ENCODE measurements at regions not wholly inside any gene's neighbourhood (a gene's known extent, or its start where the extent isn't known, plus 50 kb on each side); places are given as distances from the start of the nearest gene placed in this dataset.
"Not testable (repeated sequence)": the region's sequence is repeated elsewhere in the genome, so short reads cannot be mapped to it uniquely, and the experiment has no call there.

GRCh38 chr4:11060637-11061036, 368.1 kb downstream of the HS3ST1 start:
- not testable (repeated sequence) for H3K36me3 ChIP-seq (ENCODE audit: control insufficient read depth in 2 of 2, insufficient read depth in 2 of 2, low read length in 1 of 2); H3K27me3 ChIP-seq (ENCODE audit: control insufficient read depth in 1 of 2, insufficient read depth in 2 of 2, low read length in 2 of 2); H3K4me3 ChIP-seq (ENCODE audit: low read depth in 1 of 2, low read length in 2 of 2); H3K9me3 ChIP-seq (ENCODE audit: control insufficient read depth in 2 of 2, insufficient read depth in 1 of 2, low read depth in 1 of 2, low read length in 1 of 2); H3K27ac ChIP-seq (ENCODE audit: low read depth in 2 of 2, low read length in 1 of 2); H3K4me1 ChIP-seq (ENCODE audit: control insufficient read depth in 2 of 2, insufficient read depth in 2 of 2, low read length in 1 of 2)
- 87 to 93% methylated on average over 3 of the region's 3 CpGs for WGBS, 2 donors

DNA sequence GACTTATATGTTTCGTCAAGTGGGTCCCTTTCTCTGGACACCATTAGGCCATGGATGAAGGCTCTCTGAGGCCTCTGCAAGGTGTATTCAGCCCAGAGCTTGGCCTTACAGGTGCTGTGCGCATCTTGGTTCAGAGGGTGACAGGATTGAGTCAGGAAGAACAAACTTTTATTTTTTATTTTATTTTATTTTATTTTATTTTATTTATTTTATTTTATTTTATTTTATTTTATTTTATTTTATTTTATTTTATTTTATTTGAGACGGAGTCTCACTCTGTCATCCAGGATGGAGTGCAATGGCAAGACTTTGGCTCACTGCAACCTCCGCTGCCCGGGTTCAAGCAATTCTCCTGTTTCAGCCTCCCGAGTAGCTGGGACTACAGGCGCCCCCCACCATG, 370.4 kb upstream of the CLNK start:
- H3K4me1 ChIP-seq (ENCODE audit: control insufficient read depth in 2 of 2, insufficient read depth in 2 of 2, low read length in 1 of 2); H3K27ac ChIP-seq (ENCODE audit: low read depth in 2 of 2, low read length in 1 of 2); H3K27me3 ChIP-seq (ENCODE audit: control insufficient read depth in 1 of 2, insufficient read depth in 2 of 2, low read length in 2 of 2); H3K9me3 ChIP-seq (ENCODE audit: control insufficient read depth in 2 of 2, insufficient read depth in 1 of 2, low read depth in 1 of 2, low read length in 1 of 2); H3K4me3 ChIP-seq (ENCODE audit: low read depth in 1 of 2, low read length in 2 of 2); H3K36me3 ChIP-seq (ENCODE audit: control insufficient read depth in 2 of 2, insufficient read depth in 2 of 2, low read length in 1 of 2): not testable (repeated sequence)
- WGBS, 2 donors: 94 to 96% methylated on average over 7 of the region's 7 CpGs

DNA sequence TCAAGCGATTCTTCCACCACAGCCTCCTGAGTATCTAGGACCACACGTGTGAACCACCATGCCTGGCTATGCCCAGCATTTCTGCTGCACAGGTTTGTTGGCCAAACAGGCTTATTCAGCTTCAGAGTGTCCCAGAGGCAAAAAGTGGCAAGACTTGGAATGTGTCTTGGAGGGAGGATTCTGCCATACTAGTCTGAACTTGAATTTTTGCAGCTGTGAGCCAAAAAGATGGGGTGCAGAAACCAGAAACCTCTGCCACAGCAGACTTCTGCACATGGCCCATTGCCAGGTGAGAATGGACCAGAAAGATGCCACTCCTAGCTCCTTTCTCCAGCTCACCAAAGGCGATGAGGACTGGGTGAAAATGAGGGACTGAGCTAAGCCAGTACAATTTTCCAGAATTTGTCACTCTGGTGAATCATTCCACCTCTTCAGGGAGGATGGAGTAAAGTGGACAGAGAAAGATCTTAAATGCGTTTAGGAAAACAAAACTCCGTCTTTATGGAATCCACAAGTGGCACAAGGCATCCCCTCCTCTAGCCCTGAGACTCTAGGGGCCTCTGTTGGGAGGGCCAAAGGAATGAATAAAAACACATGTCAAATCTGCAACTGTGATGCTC, 369.1 kb upstream of the CLNK start:
- 62 to 68% methylated on average over 5 of the region's 5 CpGs for WGBS, 2 donors
- Histone ChIP-seq H3K9me3 (ENCODE audit: control insufficient read depth in 2 of 2, insufficient read depth in 1 of 2, low read depth in 1 of 2, low read length in 1 of 2) (no peaks in the 10 kb centered on the region), H3K27ac (ENCODE audit: low read depth in 2 of 2, low read length in 1 of 2) (no peak overlapping the region), H3K4me3 (ENCODE audit: low read depth in 1 of 2, low read length in 2 of 2) (no peak overlapping the region), H3K4me1 (ENCODE audit: control insufficient read depth in 2 of 2, insufficient read depth in 2 of 2, low read length in 1 of 2) (no peaks in the 10 kb centered on the region), H3K36me3 (ENCODE audit: control insufficient read depth in 2 of 2, insufficient read depth in 2 of 2, low read length in 1 of 2) (no peaks in the 10 kb centered on the region), H3K27me3 (ENCODE audit: control insufficient read depth in 1 of 2, insufficient read depth in 2 of 2, low read length in 2 of 2) (no peaks in the 10 kb centered on the region)

GRCh38 chr4:11051181-11051580, 366.6 kb upstream of the CLNK start:
- Histone ChIP-seq H3K9me3 (ENCODE audit: control insufficient read depth in 2 of 2, insufficient read depth in 1 of 2, low read depth in 1 of 2, low read length in 1 of 2) (no peaks in the 10 kb centered on the region), H3K36me3 (ENCODE audit: control insufficient read depth in 2 of 2, insufficient read depth in 2 of 2, low read length in 1 of 2) (no peaks in the 10 kb centered on the region), H3K4me1 (ENCODE audit: control insufficient read depth in 2 of 2, insufficient read depth in 2 of 2, low read length in 1 of 2) (no peaks in the 10 kb centered on the region), H3K27ac (ENCODE audit: low read depth in 2 of 2, low read length in 1 of 2) (no peak overlapping the region), H3K4me3 (ENCODE audit: low read depth in 1 of 2, low read length in 2 of 2) (no peak overlapping the region), H3K27me3 (ENCODE audit: control insufficient read depth in 1 of 2, insufficient read depth in 2 of 2, low read length in 2 of 2) (no peaks in the 10 kb centered on the region)
- WGBS, 2 donors: 87 to 94% methylated on average over 2 of the region's 2 CpGs

GRCh38 chr4:11050766-11051165, 366.2 kb upstream of the CLNK start:
- no peaks in the 10 kb centered on the region for H3K27me3 ChIP-seq (ENCODE audit: control insufficient read depth in 1 of 2, insufficient read depth in 2 of 2, low read length in 2 of 2)
- no peaks in the 10 kb centered on the region for H3K4me1 ChIP-seq (ENCODE audit: control insufficient read depth in 2 of 2, insufficient read depth in 2 of 2, low read length in 1 of 2)
- WGBS, 2 donors: 96 to 97% methylated on average over 2 of the region's 2 CpGs
- no peaks in the 10 kb centered on the region for H3K9me3 ChIP-seq (ENCODE audit: control insufficient read depth in 2 of 2, insufficient read depth in 1 of 2, low read depth in 1 of 2, low read length in 1 of 2)
- no peak overlapping the region for H3K27ac ChIP-seq (ENCODE audit: low read depth in 2 of 2, low read length in 1 of 2)
- no peak overlapping the region for H3K4me3 ChIP-seq (ENCODE audit: low read depth in 1 of 2, low read length in 2 of 2)
- no peaks in the 10 kb centered on the region for H3K36me3 ChIP-seq (ENCODE audit: control insufficient read depth in 2 of 2, insufficient read depth in 2 of 2, low read length in 1 of 2)

- Histone ChIP-seq H3K4me3 (ENCODE audit: low read depth in 1 of 2, low read length in 2 of 2) (no peak overlapping the region), H3K27ac (ENCODE audit: low read depth in 2 of 2, low read length in 1 of 2) (no peak overlapping the region), H3K4me1 (ENCODE audit: control insufficient read depth in 2 of 2, insufficient read depth in 2 of 2, low read length in 1 of 2) (no peaks in the 10 kb centered on the region), H3K36me3 (ENCODE audit: control insufficient read depth in 2 of 2, insufficient read depth in 2 of 2, low read length in 1 of 2) (no peaks in the 10 kb centered on the region), H3K9me3 (ENCODE audit: control insufficient read depth in 2 of 2, insufficient read depth in 1 of 2, low read depth in 1 of 2, low read length in 1 of 2) (no peaks in the 10 kb centered on the region), H3K27me3 (ENCODE audit: control insufficient read depth in 1 of 2, insufficient read depth in 2 of 2, low read length in 2 of 2) (no peaks in the 10 kb centered on the region)
- WGBS, 2 donors: 82 to 84% methylated on average over 2 of the region's 2 CpGs
Measured at GRCh38 chr4:11049001-11049400, 364.4 kb upstream of the CLNK start.

DNA sequence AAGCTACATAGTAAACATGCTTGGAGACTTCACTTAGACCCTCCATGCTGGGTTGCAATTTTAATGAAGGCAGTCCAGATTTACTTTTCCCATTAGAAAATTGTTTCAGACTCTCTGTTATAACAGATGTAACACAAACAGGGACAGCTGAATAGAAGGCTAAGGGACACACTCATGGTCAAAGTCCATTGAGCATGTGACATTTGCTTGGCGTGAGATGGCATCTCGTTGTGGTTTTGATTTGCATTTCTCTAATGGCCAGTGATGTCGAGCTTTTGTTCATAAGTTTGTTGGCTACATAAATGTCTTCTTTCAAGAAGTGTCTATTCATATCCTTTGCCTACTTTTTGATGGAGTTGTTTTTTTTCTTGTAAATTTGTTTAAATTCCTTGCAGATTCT, 358.2 kb upstream of the CLNK start:
- Histone ChIP-seq H3K4me1 (ENCODE audit: control insufficient read depth in 2 of 2, insufficient read depth in 2 of 2, low read length in 1 of 2) (no peaks in the 10 kb centered on the region), H3K9me3 (ENCODE audit: control insufficient read depth in 2 of 2, insufficient read depth in 1 of 2, low read depth in 1 of 2, low read length in 1 of 2) (no peaks in the 10 kb centered on the region), H3K27me3 (ENCODE audit: control insufficient read depth in 1 of 2, insufficient read depth in 2 of 2, low read length in 2 of 2) (no peaks in the 10 kb centered on the region), H3K27ac (ENCODE audit: low read depth in 2 of 2, low read length in 1 of 2) (no peak overlapping the region), H3K36me3 (ENCODE audit: control insufficient read depth in 2 of 2, insufficient read depth in 2 of 2, low read length in 1 of 2) (no peaks in the 10 kb centered on the region), H3K4me3 (ENCODE audit: low read depth in 1 of 2, low read length in 2 of 2) (no peak overlapping the region)
- 68 to 92% methylated on average over 3 of the region's 3 CpGs for WGBS, 2 donors

DNA sequence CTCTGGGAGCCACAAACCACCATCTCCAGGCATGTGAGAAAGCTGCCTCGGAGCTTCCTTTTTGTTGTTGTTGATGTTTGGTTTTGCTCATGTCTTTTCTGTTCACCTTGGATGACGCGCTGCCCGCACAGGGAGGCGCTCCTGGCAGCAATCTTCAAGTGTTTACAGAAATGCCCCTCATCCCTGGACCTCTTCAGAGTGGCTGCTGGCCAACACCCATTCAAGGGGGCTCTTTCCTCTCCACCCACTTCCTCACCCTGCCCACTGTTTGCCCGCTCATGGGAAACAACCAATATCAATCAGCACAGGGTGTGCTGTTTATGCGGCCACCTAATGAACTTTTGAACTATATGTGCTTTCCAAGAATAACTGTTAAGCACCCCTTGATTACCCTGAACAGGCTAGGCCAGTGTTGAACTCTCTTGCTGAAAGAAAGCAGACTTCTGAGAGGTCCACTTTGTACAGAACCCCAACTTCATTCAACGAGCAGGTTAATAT, 355.1 kb upstream of the CLNK start:
- Histone ChIP-seq H3K36me3 (ENCODE audit: control insufficient read depth in 2 of 2, insufficient read depth in 2 of 2, low read length in 1 of 2) (no peaks in the 10 kb centered on the region), H3K9me3 (ENCODE audit: control insufficient read depth in 2 of 2, insufficient read depth in 1 of 2, low read depth in 1 of 2, low read length in 1 of 2) (no peaks in the 10 kb centered on the region), H3K27me3 (ENCODE audit: control insufficient read depth in 1 of 2, insufficient read depth in 2 of 2, low read length in 2 of 2) (no peaks in the 10 kb centered on the region), H3K4me1 (ENCODE audit: control insufficient read depth in 2 of 2, insufficient read depth in 2 of 2, low read length in 1 of 2) (no peaks in the 10 kb centered on the region), H3K4me3 (ENCODE audit: low read depth in 1 of 2, low read length in 2 of 2) (no peak overlapping the region), H3K27ac (ENCODE audit: low read depth in 2 of 2, low read length in 1 of 2) (no peak overlapping the region)
- 76 to 78% methylated on average over 8 of the region's 8 CpGs for WGBS, 2 donors

DNA sequence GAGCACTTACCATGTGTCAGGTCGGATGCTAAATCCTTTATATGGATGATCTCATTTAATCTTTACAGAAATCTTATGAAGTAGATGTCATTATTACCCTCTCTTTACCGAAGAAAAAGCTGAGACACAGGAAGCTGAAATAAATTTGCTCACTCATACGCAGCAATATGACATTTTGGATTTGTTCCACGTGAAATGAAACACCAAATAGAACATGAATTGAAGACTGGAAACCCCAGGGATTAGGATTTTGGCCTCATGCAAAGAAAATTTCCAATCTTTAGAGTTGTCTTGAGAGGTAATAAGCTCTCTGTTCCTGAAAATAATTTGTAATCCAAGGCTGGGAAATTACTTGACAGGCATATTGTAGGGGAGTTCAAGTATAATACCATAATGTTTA, 354.4 kb upstream of the CLNK start:
- Histone ChIP-seq H3K4me1 (ENCODE audit: control insufficient read depth in 2 of 2, insufficient read depth in 2 of 2, low read length in 1 of 2) (no peaks in the 10 kb centered on the region), H3K27ac (ENCODE audit: low read depth in 2 of 2, low read length in 1 of 2) (no peak overlapping the region), H3K4me3 (ENCODE audit: low read depth in 1 of 2, low read length in 2 of 2) (no peak overlapping the region), H3K36me3 (ENCODE audit: control insufficient read depth in 2 of 2, insufficient read depth in 2 of 2, low read length in 1 of 2) (no peaks in the 10 kb centered on the region), H3K27me3 (ENCODE audit: control insufficient read depth in 1 of 2, insufficient read depth in 2 of 2, low read length in 2 of 2) (no peaks in the 10 kb centered on the region), H3K9me3 (ENCODE audit: control insufficient read depth in 2 of 2, insufficient read depth in 1 of 2, low read depth in 1 of 2, low read length in 1 of 2) (no peaks in the 10 kb centered on the region)
- 25 to 44% methylated on average over 4 of the region's 4 CpGs for WGBS, 2 donors

- H3K27ac ChIP-seq (ENCODE audit: low read depth in 2 of 2, low read length in 1 of 2): no peak overlapping the region
- H3K9me3 ChIP-seq (ENCODE audit: control insufficient read depth in 2 of 2, insufficient read depth in 1 of 2, low read depth in 1 of 2, low read length in 1 of 2): no peaks in the 10 kb centered on the region
- no peaks in the 10 kb centered on the region for H3K27me3 ChIP-seq (ENCODE audit: control insufficient read depth in 1 of 2, insufficient read depth in 2 of 2, low read length in 2 of 2)
- no peaks in the 10 kb centered on the region for H3K4me1 ChIP-seq (ENCODE audit: control insufficient read depth in 2 of 2, insufficient read depth in 2 of 2, low read length in 1 of 2)
- 44 to 57% methylated on average over 1 of the region's 1 CpG for WGBS, 2 donors
- H3K4me3 ChIP-seq (ENCODE audit: low read depth in 1 of 2, low read length in 2 of 2): no peak overlapping the region
- no peaks in the 10 kb centered on the region for H3K36me3 ChIP-seq (ENCODE audit: control insufficient read depth in 2 of 2, insufficient read depth in 2 of 2, low read length in 1 of 2)
Measured at GRCh38 chr4:11037637-11038036, 353.1 kb upstream of the CLNK start.

Data from esophagus (tissue), 2 donors.